ENCODE measurements at regions not wholly inside any gene's neighbourhood (a gene's known extent, or its start where the extent isn't known, plus 50 kb on each side); places are given as distances from the start of the nearest gene placed in this dataset.

DNA sequence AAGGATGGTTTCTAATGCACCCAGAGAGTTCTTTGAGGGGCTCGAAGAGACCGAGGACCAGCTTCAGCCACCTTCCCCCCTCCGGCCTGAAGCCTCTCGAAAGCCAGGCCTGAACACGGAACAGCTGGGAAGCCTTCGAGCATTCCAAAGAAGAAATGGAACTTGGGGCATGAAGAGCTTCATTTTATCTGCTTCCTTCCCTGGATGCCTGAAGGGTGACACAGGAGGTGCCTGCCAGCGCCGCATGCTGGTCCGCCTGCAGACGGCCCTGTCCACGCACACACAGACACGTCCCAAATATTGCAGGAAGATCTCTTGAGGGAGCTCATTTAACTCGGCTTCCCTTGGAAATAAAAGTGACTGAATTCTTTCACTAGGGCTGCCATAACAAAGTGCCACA lies 73.7 kb downstream of the TOMM20 start:
- TF ChIP-seq CTCF (IDR thresholded peaks at IDR 0.05) (no peak), POLR2A (IDR thresholded peaks at IDR 0.05) (no peak)
